H1 (cell line): ENCODE measurements at regions not wholly inside any gene's neighbourhood (a gene's known extent, or its start where the extent isn't known, plus 50 kb on each side); places are given as distances from the start of the nearest gene placed in this dataset.

Experiments
- CEBPB ChIP-seq: IDR thresholded peaks from 2 replicates; pipeline ENCODE4 v1.6.1; 2012; ENCODE audit warnings: low read depth, low read length
- CTCF ChIP-seq, 3 experiments: IDR thresholded peaks; 1 replicate in 2 of 3; 2 replicates in 1 of 3; pipeline versions ENCODE4 v1.5.1 to v1.6.1; 2011; ENCODE audit warnings: low read length in 3 of 3, mild to moderate bottlenecking in 3 of 3, inconsistent platforms in 2 of 3, low read depth in 1 of 3, moderate library complexity in 1 of 3; ENCODE audit not compliant: insufficient read depth in 1 of 3; ENCODE audit errors: control extremely low read depth in 1 of 3
- EZH2 ChIP-seq: fragments of 200-600 bp; sonication (generic); IDR thresholded peaks from 2 replicates; pipeline ENCODE4 v1.7.1; 2012; ENCODE audit warnings: low read depth, mild to moderate bottlenecking, moderate library complexity, low read length, inconsistent platforms; ENCODE audit not compliant: severe bottlenecking
- KDM1A ChIP-seq: fragments of 200-600, 300-600 bp; sonication (generic); IDR thresholded peaks from 2 replicates; pipeline ENCODE4 v1.7.1; 2016; ENCODE audit warnings: mild to moderate bottlenecking, low read length, borderline replicate concordance
- KDM5A ChIP-seq: fragments of 200-600 bp; IDR thresholded peaks from 2 replicates; pipeline ENCODE4 v1.7.1; 2012; ENCODE audit warnings: mild to moderate bottlenecking, low read length, inconsistent platforms, mixed read lengths
- POLR2A ChIP-seq, 2 experiments: IDR thresholded peaks; 1 replicate in 1 of 2; 2 replicates in 1 of 2; pipeline ENCODE4 v1.6.1; 2011; ENCODE audit warnings: low read depth in 2 of 2, low read length in 2 of 2, mild to moderate bottlenecking in 2 of 2; ENCODE audit errors: control extremely low read depth in 1 of 2
- POLR2AphosphoS5 ChIP-seq: IDR thresholded peaks from 2 replicates; pipeline ENCODE4 v1.6.1; 2011; ENCODE audit warnings: low read depth, low read length
- SIN3A ChIP-seq, 2 experiments: IDR thresholded peaks in 1 of 2; conservative IDR thresholded peaks in 1 of 2; 2 replicates each; pipeline ENCODE4 v1.6.1; 2011 to 2012; ENCODE audit warnings: low read length in 2 of 2, improper control_type of control experiment in 1 of 2, low read depth in 1 of 2, mild to moderate bottlenecking in 1 of 2
- TF ChIP-seq, protein P1 (sequence below): IDR thresholded peaks from 2 replicates; pipeline ENCODE4 v1.6.1; 2012; ENCODE audit warnings: inconsistent platforms

GRCh38 chr9:16150501-16150900 is 597.7 kb downstream of the CCDC171 start:
- TF ChIP-seq CTCF (IDR thresholded peaks at IDR 0.05; ENCODE audit: control extremely low read depth in 1 of 3, insufficient read depth in 1 of 3, low read depth in 1 of 3, low read length in 3 of 3) (no peak), POLR2A (IDR thresholded peaks at IDR 0.05; ENCODE audit: control extremely low read depth in 1 of 2, low read depth in 2 of 2, low read length in 2 of 2) (no peak), POLR2AphosphoS5 (no peak), KDM1A (no peak), EZH2 (no peak), CEBPB (no peak), SIN3A (conservative IDR thresholded peaks at IDR 0.05 in 1 of 2, IDR thresholded peaks at IDR 0.05 in 1 of 2; ENCODE audit: low read depth in 1 of 2, low read length in 2 of 2) (no peak), KDM5A (no peak)
- TF ChIP-seq, protein P1, sequence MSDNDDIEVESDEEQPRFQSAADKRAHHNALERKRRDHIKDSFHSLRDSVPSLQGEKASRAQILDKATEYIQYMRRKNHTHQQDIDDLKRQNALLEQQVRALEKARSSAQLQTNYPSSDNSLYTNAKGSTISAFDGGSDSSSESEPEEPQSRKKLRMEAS: no peak
